ENCODE measurements at regions not wholly inside any gene's neighbourhood (a gene's known extent, or its start where the extent isn't known, plus 50 kb on each side); places are given as distances from the start of the nearest gene placed in this dataset.

- H3K27me3 ChIP-seq = no peaks in the 10 kb centered on the region
- H3K27ac ChIP-seq = no peak overlapping the region
- no peaks in the 10 kb centered on the region for H3K9me3 ChIP-seq
- TF ChIP-seq POLR2A (IDR thresholded peaks at IDR 0.05) (no peak), CTCF (IDR thresholded peaks at IDR 0.05 in 4 of 5, conservative IDR thresholded peaks at IDR 0.05 in 1 of 5) (no peak)
- H3K4me3 ChIP-seq = no peak overlapping the region
- in situ Hi-C loops (cut with MboI; ENCODE audit: low sequenced_read_pairs in 4 of 4) (no loop called here), intact Hi-C loops (cut with DNase I; ENCODE audit: low total_unique reads) (no loop called here)
- peaks cover 7 to 23% of the 10 kb centered on the region in 2 donors for H3K4me1 ChIP-seq
- H3K36me3 ChIP-seq = no peaks in the 10 kb centered on the region
- DNase-seq = no peak
- no peak for ATAC-seq
These were observed 57.7 kb upstream of the FAM20C start for GRCh38 chr7:134561-135256.

GRCh38 chr7:135257-135653 is 57.1 kb upstream of the FAM20C start:
- Histone ChIP-seq H3K9me3 (no peaks in the 10 kb centered on the region), H3K4me3 (no peak overlapping the region), H3K27me3 (no peaks in the 10 kb centered on the region), H3K4me1 (peaks cover 2 to 18% of the 10 kb centered on the region in 2 donors), H3K27ac (no peak overlapping the region), H3K36me3 (no peaks in the 10 kb centered on the region)
- ATAC-seq (no peak), DNase-seq (no peak)
- in situ Hi-C loops (cut with MboI; ENCODE audit: low sequenced_read_pairs in 4 of 4) (no loop called here), intact Hi-C loops (cut with DNase I; ENCODE audit: low total_unique reads) (no loop called here)
- TF ChIP-seq CTCF (IDR thresholded peaks at IDR 0.05 in 4 of 5, conservative IDR thresholded peaks at IDR 0.05 in 1 of 5) (no peak), POLR2A (IDR thresholded peaks at IDR 0.05) (no peak)

GRCh38 chr7:135731-136645 is 56.4 kb upstream of the FAM20C start:
- in situ Hi-C loops (cut with MboI; ENCODE audit: low sequenced_read_pairs in 4 of 4) (no loop called here), intact Hi-C loops (cut with DNase I; ENCODE audit: low total_unique reads) (no loop called here)
- DNase-seq (no peak), ATAC-seq (no peak)
- Histone ChIP-seq H3K9me3 (no peaks in the 10 kb centered on the region), H3K4me1 (peaks cover 0 to 13% of the 10 kb centered on the region in 2 donors), H3K27ac (no peak overlapping the region), H3K27me3 (no peaks in the 10 kb centered on the region), H3K36me3 (no peaks in the 10 kb centered on the region), H3K4me3 (no peak overlapping the region)
- TF ChIP-seq POLR2A (IDR thresholded peaks at IDR 0.05) = no peak
- TF ChIP-seq CTCF (IDR thresholded peaks at IDR 0.05 in 4 of 5, conservative IDR thresholded peaks at IDR 0.05 in 1 of 5) = no peak

GRCh38 chr7:137094-137891 is 55.1 kb upstream of the FAM20C start:
- DNase-seq (no peak), ATAC-seq (no peak)
- Histone ChIP-seq H3K4me1 (peaks cover 0 to 9% of the 10 kb centered on the region in 2 donors), H3K27ac (no peak overlapping the region), H3K27me3 (no peaks in the 10 kb centered on the region), H3K9me3 (no peaks in the 10 kb centered on the region), H3K4me3 (no peak overlapping the region), H3K36me3 (no peaks in the 10 kb centered on the region)
- no peak for TF ChIP-seq CTCF (IDR thresholded peaks at IDR 0.05 in 4 of 5, conservative IDR thresholded peaks at IDR 0.05 in 1 of 5)
- TF ChIP-seq POLR2A (IDR thresholded peaks at IDR 0.05) = no peak
- intact Hi-C loops (cut with DNase I; ENCODE audit: low total_unique reads) (no loop called here), in situ Hi-C loops (cut with MboI; ENCODE audit: low sequenced_read_pairs in 4 of 4) (no loop called here)

Data from gastrocnemius medialis (tissue), 4 donors.